Activated T-cell treated with anti-CD3 and anti-CD28 coated beads for 1 hour (primary cell): ENCODE measurements at regions not wholly inside any gene's neighbourhood (a gene's known extent, or its start where the extent isn't known, plus 50 kb on each side); places are given as distances from the start of the nearest gene placed in this dataset.
"Not testable (repeated sequence)": the region's sequence is repeated elsewhere in the genome, so short reads cannot be mapped to it uniquely, and the experiment has no call there.

Source experiments
- DNase-seq: peaks from one replicate; pipeline ENCODE4 v3.0.0-alpha.2; 2020; ENCODE audit warnings: low read depth

GRCh38 chr6:105713474-105714118 lies 310.7 kb upstream of the PREP start:
- DNase-seq: no peak

- no peak for DNase-seq
Observed at GRCh38 chr6:105711216-105711615, 308.3 kb upstream of the PREP start.

DNA sequence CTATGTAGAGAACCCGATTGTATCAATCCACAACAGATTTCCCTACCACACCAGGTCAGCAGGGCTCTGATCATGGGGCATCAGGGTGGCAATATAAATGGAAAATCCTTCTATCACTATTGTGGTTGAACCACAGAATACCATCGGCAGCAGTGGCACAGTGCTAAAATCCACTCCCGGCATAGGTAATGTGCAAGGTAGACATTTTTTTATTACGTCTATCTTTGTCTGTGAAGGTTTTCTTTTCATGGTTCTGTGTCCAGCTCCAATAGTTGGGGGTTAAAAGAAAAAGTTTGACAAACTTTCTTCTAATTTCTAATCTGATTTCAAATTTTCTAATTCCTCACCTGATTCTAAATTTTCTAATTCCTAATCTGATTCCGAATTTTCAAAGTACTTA lies 302.7 kb upstream of the PREP start:
- DNase-seq: no peak

DNA sequence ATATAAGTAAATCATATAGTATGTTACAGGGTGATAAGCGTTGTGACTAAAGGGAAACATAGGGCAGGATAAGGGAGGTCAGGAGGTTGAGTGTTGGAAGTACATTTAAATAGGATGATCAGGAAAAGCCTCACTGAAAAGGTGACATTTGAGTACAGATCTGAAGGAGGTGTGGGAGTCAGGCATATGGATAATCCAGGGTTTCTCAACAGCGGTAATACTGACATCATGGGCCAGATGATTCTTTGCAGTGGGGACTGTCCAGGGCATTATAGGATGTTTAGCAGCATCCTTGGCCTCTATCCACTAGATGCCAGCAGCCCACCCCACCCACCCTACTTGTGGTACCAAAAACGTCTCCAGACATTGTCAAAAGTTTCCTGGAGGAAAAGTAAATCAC lies 292.6 kb upstream of the PREP start:
- DNase-seq: no peak

- DNase-seq: no peak
Observed at GRCh38 chr6:105692613-105693215, 289.8 kb upstream of the PREP start.

DNA sequence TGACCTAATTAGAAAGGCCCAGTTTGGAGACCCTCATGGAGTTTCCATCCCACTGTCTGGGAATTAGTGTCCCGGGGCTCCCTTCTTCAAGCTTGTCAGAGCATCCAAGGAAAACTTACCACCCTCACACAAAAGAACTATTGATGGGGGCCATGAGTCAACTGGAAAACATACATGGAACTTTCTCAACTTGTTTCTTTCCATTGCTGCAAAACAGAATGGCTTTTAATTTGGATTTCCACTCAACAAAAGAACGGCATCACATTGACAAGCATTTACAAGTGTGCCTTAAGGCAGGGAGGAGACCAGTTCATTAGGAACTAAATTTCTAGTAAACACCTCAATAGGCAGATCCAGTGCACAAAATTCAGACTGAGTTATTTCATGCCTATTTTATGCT lies 289.1 kb upstream of the PREP start:
- DNase-seq: no peak

DNA sequence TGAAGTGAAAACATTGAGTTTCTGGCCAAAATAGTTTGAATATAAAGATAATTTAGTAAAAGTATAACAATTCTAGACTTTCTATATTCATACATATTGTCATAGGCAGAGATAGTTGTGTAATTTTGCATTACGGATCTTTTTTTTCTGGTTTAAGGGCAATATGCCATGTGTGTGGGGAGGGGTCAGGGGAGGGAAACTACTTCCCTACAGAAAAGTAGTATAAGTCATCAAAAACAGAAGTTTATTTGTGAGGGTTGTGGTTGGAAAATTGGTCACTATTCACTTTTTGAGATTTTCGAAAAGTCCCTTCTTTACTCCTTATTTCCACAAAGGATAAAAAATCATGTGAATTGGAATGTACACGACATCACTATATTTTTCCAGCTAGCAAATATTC lies 288.2 kb upstream of the PREP start:
- DNase-seq: no peak

GRCh38 chr6:105688573-105688972 lies 285.7 kb upstream of the PREP start:
- no peak for DNase-seq

- not testable (repeated sequence) for DNase-seq
Observed at GRCh38 chr6:105686793-105687192, 283.9 kb upstream of the PREP start.

- no peak for DNase-seq
Observed at GRCh38 chr6:105681061-105681460, 278.2 kb upstream of the PREP start.

- no peak for DNase-seq
Observed at GRCh38 chr6:105680131-105680530, 277.2 kb upstream of the PREP start.

DNA sequence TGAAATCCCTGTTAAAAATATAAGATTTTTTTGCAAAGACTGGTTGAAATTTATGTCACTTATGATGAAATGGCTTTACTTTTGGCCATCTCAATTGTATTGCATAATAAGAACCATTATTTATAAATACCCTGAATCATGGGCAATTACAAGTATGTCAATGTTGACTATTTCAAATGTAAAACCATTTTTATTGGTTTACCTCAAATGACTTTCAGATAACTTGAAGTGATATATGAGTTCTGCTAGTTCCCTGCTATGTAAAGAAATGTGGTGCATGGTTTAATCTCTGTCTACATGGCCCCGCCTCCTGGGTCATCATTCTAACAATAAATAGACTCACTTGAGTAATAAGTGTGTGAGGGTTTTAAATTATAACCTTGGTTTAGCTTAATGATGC lies 275.6 kb upstream of the PREP start:
- DNase-seq: no peak

GRCh38 chr6:105677671-105678475 lies 275.0 kb upstream of the PREP start:
- DNase-seq: no peak

- no peak for DNase-seq
Observed at GRCh38 chr6:105676857-105677256, 274.0 kb upstream of the PREP start.

DNA sequence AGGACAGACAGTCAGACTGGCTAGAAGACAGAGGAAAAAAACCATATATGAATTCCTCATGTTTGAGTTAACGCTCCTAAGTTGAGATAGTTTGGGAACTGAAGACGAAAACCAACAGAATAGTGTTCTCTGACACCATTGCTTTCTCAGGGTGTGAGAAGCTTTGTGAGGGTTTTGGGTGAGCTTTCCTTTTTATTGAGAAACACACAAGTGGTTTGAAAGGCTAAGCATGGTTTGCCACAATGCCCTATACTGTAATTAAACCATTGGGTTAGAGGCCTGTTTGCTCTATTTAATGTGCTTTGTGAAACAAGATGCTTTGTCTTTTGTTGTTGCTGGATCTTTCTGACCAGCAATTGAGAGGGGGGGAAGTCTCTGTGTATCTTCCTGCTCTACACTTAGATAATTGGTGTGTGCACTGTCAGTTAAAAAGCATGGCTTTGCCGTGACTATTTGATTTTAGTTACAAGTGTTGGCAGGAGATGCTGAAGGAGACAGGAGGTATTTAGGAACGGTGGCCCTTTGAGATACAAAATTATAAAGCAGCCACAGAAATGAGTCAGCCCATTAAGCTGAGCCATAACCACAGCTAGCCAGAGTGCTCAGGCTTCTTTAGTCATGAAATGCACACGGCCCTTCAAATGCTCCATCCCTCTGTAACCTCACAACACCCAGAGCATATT lies 273.0 kb upstream of the PREP start:
- no peak for DNase-seq

- not testable (repeated sequence) for DNase-seq
Observed at GRCh38 chr6:105672856-105673538, 270.1 kb upstream of the PREP start.

DNA sequence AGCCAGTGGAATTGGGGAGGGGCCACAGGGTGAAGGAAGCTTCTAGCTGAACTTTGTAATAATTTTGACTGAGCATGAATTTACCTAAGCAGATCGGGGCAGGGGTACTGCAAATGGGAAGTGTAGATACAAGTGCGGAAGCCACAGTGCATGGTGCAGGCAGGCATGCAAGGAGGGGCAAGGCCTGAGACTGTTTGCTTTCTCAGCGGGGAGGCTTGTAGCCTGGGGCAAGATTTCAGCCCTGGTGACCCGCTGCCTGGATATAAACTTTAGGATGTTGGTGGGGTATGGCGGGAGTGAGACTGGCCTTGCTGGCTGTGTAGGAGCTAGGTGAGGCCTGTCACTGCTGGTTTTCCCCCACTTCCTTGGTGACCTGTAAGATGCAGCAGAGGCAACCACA lies 266.4 kb upstream of the PREP start:
- no peak for DNase-seq

DNA sequence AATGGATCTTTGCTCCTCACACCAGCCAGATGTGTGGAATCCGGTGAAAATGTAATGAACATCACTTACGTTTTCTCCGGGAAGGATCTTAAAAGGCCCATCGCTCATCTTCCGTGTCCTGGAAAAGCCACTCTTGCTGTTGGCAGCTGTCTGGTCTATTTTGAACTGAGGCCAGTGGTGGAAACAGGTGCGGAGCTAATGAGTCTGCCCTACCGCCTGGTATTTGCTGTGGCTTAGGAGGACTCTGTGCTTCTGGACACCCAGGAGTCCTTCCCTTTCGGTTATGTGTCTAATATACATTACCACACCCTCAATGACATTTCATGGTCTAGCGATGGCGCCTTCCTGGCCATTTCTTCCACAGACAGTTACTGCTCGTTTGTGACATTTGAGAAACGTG lies 264.2 kb upstream of the PREP start:
- no peak for DNase-seq

DNA sequence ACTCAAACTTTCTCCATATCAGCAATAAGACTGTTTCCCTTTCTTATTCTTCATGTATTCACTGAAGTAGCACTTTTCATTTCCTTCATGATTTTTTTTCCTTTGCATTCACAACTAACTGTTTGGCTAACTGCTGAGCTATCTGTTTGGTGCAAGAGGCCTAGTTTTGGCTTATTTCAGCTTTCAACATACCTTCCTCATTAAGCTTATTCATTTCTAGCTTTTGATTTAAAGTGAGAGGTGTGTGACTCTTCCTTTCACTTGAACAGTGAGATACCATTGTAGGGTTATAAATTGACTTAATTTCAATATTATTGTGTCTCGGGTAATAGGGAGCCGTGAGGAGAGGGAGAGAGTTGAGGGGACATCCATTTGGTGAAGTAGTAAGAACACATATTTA lies 262.0 kb upstream of the PREP start:
- DNase-seq: no peak

DNA sequence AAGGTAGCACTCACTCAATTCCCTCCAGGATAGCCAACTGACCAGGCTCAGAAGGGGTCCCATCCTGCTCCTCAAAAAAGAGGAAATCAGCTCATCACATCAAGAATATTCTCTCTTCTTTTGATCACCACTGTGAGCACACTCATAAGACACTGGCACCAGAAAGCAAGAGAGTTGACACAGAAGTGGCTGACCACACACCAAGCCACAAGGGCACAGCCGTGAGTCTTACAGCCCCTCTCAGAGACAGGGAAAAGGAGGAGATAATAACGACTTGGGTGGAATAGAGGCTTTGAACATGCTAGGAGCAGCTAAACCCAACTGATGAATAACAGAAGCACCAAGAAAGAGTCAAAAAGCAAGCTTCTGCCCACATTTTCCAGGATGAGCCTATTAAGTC lies 249.1 kb upstream of the PREP start:
- DNase-seq: no peak

- DNase-seq: no peak
Observed at GRCh38 chr6:105650347-105650746, 247.5 kb upstream of the PREP start.

- DNase-seq: no peak
Observed at GRCh38 chr6:105649192-105649591, 246.3 kb upstream of the PREP start.
